Hepatocyte (in vitro differentiated cells): ENCODE measurements at regions not wholly inside any gene's neighbourhood (a gene's known extent, or its start where the extent isn't known, plus 50 kb on each side); places are given as distances from the start of the nearest gene placed in this dataset.

Experiments used
- CTCF ChIP-seq: fragments of 200-600 bp; sonication (generic); IDR thresholded peaks from 2 replicates; pipeline ENCODE4 v1.5.1; 2016; ENCODE audit warnings: antibody characterized with exemption, mild to moderate bottlenecking; ENCODE audit not compliant: poor library complexity
- EZH2 ChIP-seq: fragments of 200-600 bp; sonication (generic); IDR thresholded peaks from 2 replicates; pipeline ENCODE4 v1.6.1; 2016; ENCODE audit warnings: antibody characterized with exemption, mild to moderate bottlenecking, borderline replicate concordance

GRCh38 chr16:48001324-48001895, 154.4 kb downstream of the ABCC12 start:
- no peak for TF ChIP-seq CTCF
- no peak for TF ChIP-seq EZH2
